MM.1S (cell line): ENCODE measurements at regions not wholly inside any gene's neighbourhood (a gene's known extent, or its start where the extent isn't known, plus 50 kb on each side); places are given as distances from the start of the nearest gene placed in this dataset.

Experiments used
- DNase-seq: peaks from one replicate; pipeline ENCODE4 v3.0.0-alpha.2; 2015
- H2AFZ ChIP-seq: fragments of 300-600 bp; sonication (generic); 2 replicates; pipeline ENCODE4 v1.6.0; 2016; ENCODE audit warnings: antibody characterized with exemption, low read length
- H3F3A ChIP-seq: fragments of 300-600 bp; sonication (generic); 2 replicates; pipeline ENCODE4 v1.6.1; 2016; ENCODE audit warnings: mild to moderate bottlenecking, antibody characterized with exemption, low read length, moderate library complexity, mixed read lengths; ENCODE audit not compliant: insufficient read depth
- H3K27ac ChIP-seq: fragments of 300-600 bp; sonication (generic); 2 replicates; pipeline ENCODE4 v1.5.1; 2016; ENCODE audit warnings: mild to moderate bottlenecking, low read length
- H3K27me3 ChIP-seq: fragments of 300-600 bp; sonication (generic); replicated peaks from 2 replicates; pipeline ENCODE4 v1.6.0; 2016; ENCODE audit warnings: low read length; ENCODE audit not compliant: insufficient read depth
- H3K36me3 ChIP-seq: fragments of 300-600 bp; sonication (generic); replicated peaks from 2 replicates; pipeline ENCODE4 v1.6.1; 2016; ENCODE audit warnings: mild to moderate bottlenecking, low read length, mixed read lengths; ENCODE audit not compliant: insufficient read depth
- H3K4me1 ChIP-seq: fragments of 300-600 bp; sonication (generic); 2 replicates; pipeline ENCODE4 v1.6.1; 2016; ENCODE audit warnings: low read length, mixed read lengths
- H3K4me2 ChIP-seq: fragments of 300-600 bp; sonication (generic); 2 replicates; pipeline ENCODE4 v1.6.0; 2016; ENCODE audit warnings: low read depth, low read length
- H3K4me3 ChIP-seq: fragments of 300-600 bp; sonication (generic); 2 replicates; pipeline ENCODE4 v1.5.1; 2016; ENCODE audit warnings: low read length, mixed read lengths
- H3K79me2 ChIP-seq: fragments of 300-600 bp; sonication (generic); 2 replicates; pipeline ENCODE4 v1.6.1; 2016; ENCODE audit warnings: mixed run types, low read length, mixed read lengths
- H3K9ac ChIP-seq: fragments of 300-600 bp; sonication (generic); 2 replicates; pipeline ENCODE4 v1.6.1; 2016; ENCODE audit warnings: low read length, mixed read lengths
- H3K9me2 ChIP-seq: fragments of 300-600 bp; sonication (generic); replicated peaks from 2 replicates; pipeline ENCODE4 v1.6.1; 2016; ENCODE audit warnings: mild to moderate bottlenecking, low read length, mixed read lengths; ENCODE audit not compliant: insufficient read depth
- H3K9me3 ChIP-seq: fragments of 300-600 bp; sonication (generic); replicated peaks from 2 replicates; pipeline ENCODE4 v1.6.1; 2016; ENCODE audit warnings: mild to moderate bottlenecking, low read length, mixed read lengths; ENCODE audit not compliant: insufficient read depth
- H4K20me1 ChIP-seq: fragments of 300-600 bp; sonication (generic); 2 replicates; pipeline ENCODE4 v1.6.1; 2016; ENCODE audit warnings: mild to moderate bottlenecking, low read length, moderate library complexity, mixed read lengths; ENCODE audit not compliant: insufficient read depth
- CTCF ChIP-seq: fragments of 300-600 bp; sonication (generic); IDR thresholded peaks from 2 replicates; pipeline ENCODE4 v1.5.1; 2016; ENCODE audit warnings: antibody characterized with exemption, low read length, mixed read lengths
- EZH2 ChIP-seq: fragments of 300-600 bp; sonication (generic); optimal IDR thresholded peaks from 2 replicates; pipeline ENCODE3; 2017; ENCODE audit warnings: low read depth, mild to moderate bottlenecking, antibody characterized with exemption, low read length, mixed read lengths
- EZH2phosphoT487 ChIP-seq: fragments of 300-600 bp; sonication (generic); IDR thresholded peaks from 2 replicates; pipeline ENCODE4 v1.6.1; 2018; ENCODE audit warnings: antibody characterized with exemption, low read length

- Histone ChIP-seq H2AFZ (no peak overlapping the region), H4K20me1 (no peaks in the 10 kb centered on the region), H3K9me2 (no peaks in the 10 kb centered on the region), H3F3A (no peaks in the 10 kb centered on the region), H3K27ac (no peak overlapping the region), H3K9me3 (no peaks in the 10 kb centered on the region; the same call in 1 of the 2 replicates), H3K36me3 (no peaks in the 10 kb centered on the region), H3K4me1 (no peaks in the 10 kb centered on the region), H3K79me2 (no peaks in the 10 kb centered on the region), H3K27me3 (no peaks in the 10 kb centered on the region), H3K4me3 (no peak overlapping the region), H3K9ac (no peak overlapping the region), H3K4me2 (no peak overlapping the region)
- TF ChIP-seq EZH2 (no peak), EZH2phosphoT487 (no peak)
- DNase-seq, result no peak
Measured at GRCh38 chr3:80261082-80261481, 493.3 kb upstream of the ROBO1 start.

DNA sequence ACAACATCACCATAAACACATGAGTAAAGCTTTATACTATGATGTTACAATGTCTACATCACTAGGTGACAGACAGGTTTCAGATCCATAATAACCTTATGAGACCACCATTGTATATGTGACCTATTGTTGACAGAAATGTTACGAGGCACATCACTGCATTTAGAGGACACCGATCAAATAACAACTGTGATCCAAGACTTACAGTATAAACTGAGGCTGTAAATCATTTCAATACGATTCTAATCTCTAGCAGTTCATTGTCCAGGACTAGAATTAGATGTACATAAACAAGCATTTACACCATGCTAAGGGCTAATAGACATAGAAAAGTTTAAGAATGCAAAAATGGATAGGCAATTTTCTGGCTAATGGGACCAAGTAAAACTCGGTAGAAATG, 491.9 kb upstream of the ROBO1 start:
- Histone ChIP-seq H3K4me2 (no peak overlapping the region), H3K4me3 (no peak overlapping the region), H3K27ac (no peak overlapping the region), H3K9ac (no peak overlapping the region), H2AFZ (no peak overlapping the region), H4K20me1 (no peaks in the 10 kb centered on the region), H3K4me1 (no peaks in the 10 kb centered on the region), H3K9me3 (no peaks in the 10 kb centered on the region; the same call in 1 of the 2 replicates), H3K79me2 (no peaks in the 10 kb centered on the region), H3K9me2 (no peaks in the 10 kb centered on the region), H3K36me3 (no peaks in the 10 kb centered on the region), H3K27me3 (no peaks in the 10 kb centered on the region), H3F3A (no peaks in the 10 kb centered on the region)
- no peak for DNase-seq
- TF ChIP-seq CTCF (no peak), EZH2phosphoT487 (no peak), EZH2 (no peak)

GRCh38 chr3:80252113-80252512, 484.3 kb upstream of the ROBO1 start:
- H3K9me2 ChIP-seq, result no peaks in the 10 kb centered on the region
- no peaks in the 10 kb centered on the region for H3K79me2 ChIP-seq
- no peaks in the 10 kb centered on the region for H3K4me1 ChIP-seq
- no peak overlapping the region for H2AFZ ChIP-seq
- H4K20me1 ChIP-seq, result no peaks in the 10 kb centered on the region
- no peaks in the 10 kb centered on the region for H3K9me3 ChIP-seq
- H3K36me3 ChIP-seq, result no peaks in the 10 kb centered on the region
- no peak overlapping the region for H3K9ac ChIP-seq
- no peak overlapping the region for H3K4me3 ChIP-seq
- H3F3A ChIP-seq, result no peaks in the 10 kb centered on the region
- no peak overlapping the region for H3K27ac ChIP-seq
- H3K4me2 ChIP-seq, result no peak overlapping the region
- no peak for TF ChIP-seq EZH2phosphoT487
- no peaks in the 10 kb centered on the region for H3K27me3 ChIP-seq
- no peak for DNase-seq

- no peaks in the 10 kb centered on the region for H3K36me3 ChIP-seq
- H3F3A ChIP-seq, result no peaks in the 10 kb centered on the region
- TF ChIP-seq EZH2phosphoT487, result no peak
- no peak for TF ChIP-seq CTCF
- TF ChIP-seq EZH2, result no peak
- H3K9ac ChIP-seq, result no peak overlapping the region
- no peak overlapping the region for H3K27ac ChIP-seq
- no peak overlapping the region for H3K4me2 ChIP-seq
- DNase-seq, result no peak
- no peak overlapping the region for H2AFZ ChIP-seq
- no peaks in the 10 kb centered on the region for H3K9me2 ChIP-seq
- no peaks in the 10 kb centered on the region for H4K20me1 ChIP-seq
- H3K27me3 ChIP-seq, result no peaks in the 10 kb centered on the region
- no peak overlapping the region for H3K4me3 ChIP-seq
- no peaks in the 10 kb centered on the region for H3K4me1 ChIP-seq
- no peaks in the 10 kb centered on the region for H3K9me3 ChIP-seq
- no peaks in the 10 kb centered on the region for H3K79me2 ChIP-seq
Measured at GRCh38 chr3:80247766-80248165, 480.0 kb upstream of the ROBO1 start.
